ENCODE measurements at regions not wholly inside any gene's neighbourhood (a gene's known extent, or its start where the extent isn't known, plus 50 kb on each side); places are given as distances from the start of the nearest gene placed in this dataset.

- Histone ChIP-seq H3K56ac (ENCODE audit: extremely low read depth, insufficient read depth, low read length) (no peak overlapping the region), H3K4me1 (ENCODE audit: control insufficient read depth, insufficient read depth, low read length) (peaks cover 5% of the 10 kb centered on the region; the same call in 1 of the 2 replicates), H2BK5ac (ENCODE audit: low read depth, low read length, poor library complexity, severe bottlenecking) (no peak overlapping the region), H4K8ac (ENCODE audit: low read depth in 2 of 2, low read length in 2 of 2) (no peak overlapping the region), H3K18ac (ENCODE audit: low read depth, low read length) (no peak overlapping the region), H4K91ac (ENCODE audit: insufficient read depth, low read depth, low read length) (no peak overlapping the region), H2AFZ (replicated peaks; ENCODE audit: low read length, poor library complexity) (no peak overlapping the region), H2BK20ac (ENCODE audit: low read depth, low read length) (no peak overlapping the region), H3K27ac (ENCODE audit: insufficient read depth, low read length) (no peak overlapping the region), H2BK15ac (ENCODE audit: low read depth, low read length) (no peak overlapping the region), H3K4me2 (ENCODE audit: low read depth, low read length) (no peak overlapping the region), H2AK9ac (replicated peaks; ENCODE audit: low read depth, low read length, poor library complexity) (no peak overlapping the region), H3K27me3 (ENCODE audit: control insufficient read depth, insufficient read depth, low read length) (no peaks in the 10 kb centered on the region), H2BK120ac (ENCODE audit: low read depth, low read length) (no peak overlapping the region), H3K9me3 (ENCODE audit: control insufficient read depth, insufficient read depth, low read length) (no peaks in the 10 kb centered on the region), H3K9me1 (ENCODE audit: insufficient read depth, low read length) (no peaks in the 10 kb centered on the region), H2AK5ac (ENCODE audit: low read depth, low read length) (no peak overlapping the region), H3K4ac (ENCODE audit: low read depth, low read length) (no peak overlapping the region), H3K9ac (ENCODE audit: low read depth, low read length) (no peak overlapping the region), H4K20me1 (ENCODE audit: insufficient read depth, low read length) (no peaks in the 10 kb centered on the region), H3K36me3 (ENCODE audit: control insufficient read depth, insufficient read depth, low read length) (no peaks in the 10 kb centered on the region), H3K23ac (ENCODE audit: low read depth, low read length) (no peak overlapping the region), H3K4me3 (ENCODE audit: insufficient read depth, low read depth, low read length) (no peak overlapping the region), H3K14ac (replicated peaks; ENCODE audit: low read depth, low read length) (no peak overlapping the region), H4K5ac (ENCODE audit: low read depth, low read length) (no peak overlapping the region), H3K79me1 (ENCODE audit: low read depth in 1 of 2, low read length in 2 of 2) (no peaks in the 10 kb centered on the region)
- TF ChIP-seq, protein P1, sequence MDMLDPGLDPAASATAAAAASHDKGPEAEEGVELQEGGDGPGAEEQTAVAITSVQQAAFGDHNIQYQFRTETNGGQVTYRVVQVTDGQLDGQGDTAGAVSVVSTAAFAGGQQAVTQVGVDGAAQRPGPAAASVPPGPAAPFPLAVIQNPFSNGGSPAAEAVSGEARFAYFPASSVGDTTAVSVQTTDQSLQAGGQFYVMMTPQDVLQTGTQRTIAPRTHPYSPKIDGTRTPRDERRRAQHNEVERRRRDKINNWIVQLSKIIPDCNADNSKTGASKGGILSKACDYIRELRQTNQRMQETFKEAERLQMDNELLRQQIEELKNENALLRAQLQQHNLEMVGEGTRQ (IDR thresholded peaks at IDR 0.05; ENCODE audit: low read depth, low read length), result no peak
- TF ChIP-seq SMC3 (IDR thresholded peaks at IDR 0.05; ENCODE audit: low read depth, low read length) (no peak), MAFK (IDR thresholded peaks at IDR 0.05; ENCODE audit: low read depth, low read length) (no peak), RCOR1 (IDR thresholded peaks at IDR 0.05; ENCODE audit: insufficient replicate concordance, low read length) (no peak), CTCF (conservative IDR thresholded peaks at IDR 0.05; ENCODE audit: low read depth, low read length) (no peak), MXI1 (IDR thresholded peaks at IDR 0.05; ENCODE audit: borderline replicate concordance, low read depth, low read length) (no peak), FOS (IDR thresholded peaks at IDR 0.05; ENCODE audit: low read depth, low read length) (no peak), CHD1 (IDR thresholded peaks at IDR 0.05; ENCODE audit: low read depth, low read length) (no peak), NFE2L2 (IDR thresholded peaks at IDR 0.05; ENCODE audit: low read depth, low read length) (no peak), POLR2A (IDR thresholded peaks at IDR 0.05; ENCODE audit: low read depth, low read length) (no peak), BHLHE40 (IDR thresholded peaks at IDR 0.05; ENCODE audit: low read depth, low read length) (no peak)
- CTCF ChIA-PET, result interaction anchor here (0.6 kb wide), 1 partner anchor 23 kb away, joined by 3 read pairs; no protein-coding TSS in a partner anchor
- WGBS, 2 experiments (ENCODE audit: extremely low coverage in 2 of 2, insufficient read length in 1 of 2), result no CpG with 5 or more reads among the region's 2 CpGs
- no TSS peak for BruUV-seq (replicated peaks)
- peak; percentile 77 for ATAC-seq (ENCODE audit: low read depth)
- POLR2A ChIA-PET (ENCODE audit: unreplicated experiment), result no interaction called here
- no peak for DNase-seq
- dilution Hi-C loops (cut with HindIII; ENCODE audit: low sequenced_read_pairs, unreplicated experiment) (no loop called here), in situ Hi-C loops (cut with MboI; ENCODE audit: low sequenced_read_pairs) (no loop called here), intact Hi-C loops (cut with micrococcal nuclease) (no loop called here)
Observed at GRCh38 chr14:61988240-61988639, 226.0 kb downstream of the SNAPC1 start.

Measured in IMR-90 (cell line).